Keratinocyte (primary cell): ENCODE measurements at regions not wholly inside any gene's neighbourhood (a gene's known extent, or its start where the extent isn't known, plus 50 kb on each side); places are given as distances from the start of the nearest gene placed in this dataset.
A peak's percentile ranks its signal among the peaks of the same experiment; 100 is the strongest.

Experiments used
- DNase-seq: peaks from one replicate; pipeline ENCODE4 v3.0.0-alpha.2; 2011; ENCODE audit warnings: low read depth, missing footprints, low spot score
- FAIRE-seq: peaks from 2 replicates; lab custom pipeline; 2011; peaks lifted over from hg19 to GRCh38; lab: Jason Lieb, UNC
- H2AFZ ChIP-seq: 2 replicates; pipeline ENCODE4 v1.6.0; 2012; ENCODE audit warnings: low read length, control low read depth, inconsistent platforms; ENCODE audit not compliant: control insufficient read depth
- H3K27ac ChIP-seq: 2 replicates; pipeline ENCODE4 v1.5.1; 2011; ENCODE audit warnings: low read length; ENCODE audit not compliant: control insufficient read depth, insufficient read depth
- H3K27me3 ChIP-seq: 3 replicates; pipeline ENCODE4 v1.6.0; 2011; ENCODE audit warnings: low read length; ENCODE audit not compliant: control insufficient read depth, insufficient read depth; ENCODE audit errors: extremely low read depth
- H3K36me3 ChIP-seq, 2 experiments: 2 replicates in 1 of 2; 3 replicates in 1 of 2; pipeline ENCODE4 v1.5.1; 2011; ENCODE audit warnings: low read length in 2 of 2, mild to moderate bottlenecking in 1 of 2; ENCODE audit not compliant: control insufficient read depth in 2 of 2, insufficient read depth in 2 of 2; ENCODE audit errors: extremely low read depth in 1 of 2
- H3K4me1 ChIP-seq: 3 replicates; pipeline ENCODE4 v1.5.1; 2011; ENCODE audit warnings: low read length; ENCODE audit not compliant: control insufficient read depth, insufficient read depth; ENCODE audit errors: extremely low read depth
- H3K4me2 ChIP-seq: 3 replicates; pipeline ENCODE4 v1.6.0; 2011; ENCODE audit warnings: low read depth, low read length; ENCODE audit not compliant: control insufficient read depth, insufficient read depth; ENCODE audit errors: extremely low read depth
- H3K4me3 ChIP-seq, 3 experiments: fragments of 200-600 bp in 1 of 3; sonication (generic) in 1 of 3; 2 replicates in 2 of 3; 3 replicates in 1 of 3; pipeline ENCODE4 v1.5.1; 2011 to 2016; ENCODE audit warnings: low read length in 3 of 3, mild to moderate bottlenecking in 3 of 3, control low read depth in 2 of 3, inconsistent platforms in 1 of 3, low read depth in 1 of 3, mixed read lengths in 1 of 3, mixed run types in 1 of 3, moderate library complexity in 1 of 3; ENCODE audit not compliant: control insufficient read depth in 2 of 3, insufficient read depth in 2 of 3; ENCODE audit errors: extremely low read depth in 1 of 3
- H3K79me2 ChIP-seq: 2 replicates; pipeline ENCODE4 v1.6.0; 2012; ENCODE audit warnings: low read length; ENCODE audit not compliant: control insufficient read depth, insufficient read depth
- H3K9ac ChIP-seq: 3 replicates; pipeline ENCODE4 v1.6.0; 2011; ENCODE audit warnings: low read length; ENCODE audit not compliant: control insufficient read depth, insufficient read depth; ENCODE audit errors: extremely low read depth
- H3K9me1 ChIP-seq: 3 replicates; pipeline ENCODE4 v1.6.0; 2011; ENCODE audit warnings: low read length; ENCODE audit not compliant: control insufficient read depth, insufficient read depth; ENCODE audit errors: extremely low read depth
- H3K9me3 ChIP-seq: 2 replicates; pipeline ENCODE4 v1.5.1; 2012; ENCODE audit warnings: low read depth, low read length; ENCODE audit not compliant: control insufficient read depth
- H4K20me1 ChIP-seq: 3 replicates; pipeline ENCODE4 v1.6.0; 2011; ENCODE audit warnings: low read length; ENCODE audit not compliant: control insufficient read depth, insufficient read depth; ENCODE audit errors: extremely low read depth
- EZH2 ChIP-seq: IDR thresholded peaks from one replicate; pipeline ENCODE4 v1.6.1; 2012; ENCODE audit warnings: inconsistent platforms, mild to moderate bottlenecking, low read length, moderate library complexity
- dilution Hi-C: fragments of 300-500 bp; cut with MboI; formaldehyde crosslinking; loops from one replicate; pipeline ENCODE4 v1.7.0; 2020; ENCODE audit warnings: low sequenced_read_pairs; ENCODE audit not compliant: extremely low pct_ligation_motif_present
- TF ChIP-seq, protein P1 (sequence below), 3 experiments: IDR thresholded peaks in 1 of 3; conservative IDR thresholded peaks in 1 of 3; optimal IDR thresholded peaks in 1 of 3; 2 replicates in 2 of 3; 3 replicates in 1 of 3; pipeline versions ENCODE3 to v1.5.1; 2011; ENCODE audit warnings: low read length in 3 of 3, mild to moderate bottlenecking in 3 of 3, moderate library complexity in 2 of 3, control low read depth in 1 of 3, inconsistent platforms in 1 of 3; ENCODE audit not compliant: insufficient read depth in 2 of 3; ENCODE audit errors: extremely low read depth in 1 of 3

GRCh38 chr3:182562274-182562673 lies 231.0 kb upstream of the ATP11B start:
- no peaks in the 10 kb centered on the region for H3K9me3 ChIP-seq
- H3K36me3 ChIP-seq = no peaks in the 10 kb centered on the region
- H3K27ac ChIP-seq = no peak overlapping the region
- H3K9me1 ChIP-seq = no peaks in the 10 kb centered on the region
- FAIRE-seq (no peak), DNase-seq (no peak)
- no peak overlapping the region for H3K9ac ChIP-seq
- no peaks in the 10 kb centered on the region for H3K79me2 ChIP-seq
- H3K4me3 ChIP-seq = no peak overlapping the region
- dilution Hi-C loops = no loop called here
- H3K4me2 ChIP-seq = no peak overlapping the region
- TF ChIP-seq, protein P1, sequence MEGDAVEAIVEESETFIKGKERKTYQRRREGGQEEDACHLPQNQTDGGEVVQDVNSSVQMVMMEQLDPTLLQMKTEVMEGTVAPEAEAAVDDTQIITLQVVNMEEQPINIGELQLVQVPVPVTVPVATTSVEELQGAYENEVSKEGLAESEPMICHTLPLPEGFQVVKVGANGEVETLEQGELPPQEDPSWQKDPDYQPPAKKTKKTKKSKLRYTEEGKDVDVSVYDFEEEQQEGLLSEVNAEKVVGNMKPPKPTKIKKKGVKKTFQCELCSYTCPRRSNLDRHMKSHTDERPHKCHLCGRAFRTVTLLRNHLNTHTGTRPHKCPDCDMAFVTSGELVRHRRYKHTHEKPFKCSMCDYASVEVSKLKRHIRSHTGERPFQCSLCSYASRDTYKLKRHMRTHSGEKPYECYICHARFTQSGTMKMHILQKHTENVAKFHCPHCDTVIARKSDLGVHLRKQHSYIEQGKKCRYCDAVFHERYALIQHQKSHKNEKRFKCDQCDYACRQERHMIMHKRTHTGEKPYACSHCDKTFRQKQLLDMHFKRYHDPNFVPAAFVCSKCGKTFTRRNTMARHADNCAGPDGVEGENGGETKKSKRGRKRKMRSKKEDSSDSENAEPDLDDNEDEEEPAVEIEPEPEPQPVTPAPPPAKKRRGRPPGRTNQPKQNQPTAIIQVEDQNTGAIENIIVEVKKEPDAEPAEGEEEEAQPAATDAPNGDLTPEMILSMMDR (optimal IDR thresholded peaks at IDR 0.05 in 1 of 3, IDR thresholded peaks at IDR 0.05 in 1 of 3, conservative IDR thresholded peaks at IDR 0.05 in 1 of 3; ENCODE audit: extremely low read depth in 1 of 3, insufficient read depth in 2 of 3, low read length in 3 of 3) = no peak
- TF ChIP-seq EZH2 = no peak
- no peaks in the 10 kb centered on the region for H4K20me1 ChIP-seq
- no peaks in the 10 kb centered on the region for H3K4me1 ChIP-seq
- no peaks in the 10 kb centered on the region for H3K27me3 ChIP-seq
- H2AFZ ChIP-seq = no peak overlapping the region

- no peaks in the 10 kb centered on the region for H3K79me2 ChIP-seq
- H3K36me3 ChIP-seq = no peaks in the 10 kb centered on the region
- H3K4me2 ChIP-seq = no peak overlapping the region
- no peak overlapping the region for H3K9ac ChIP-seq
- H3K4me1 ChIP-seq = no peaks in the 10 kb centered on the region
- no peaks in the 10 kb centered on the region for H4K20me1 ChIP-seq
- H3K9me1 ChIP-seq = no peaks in the 10 kb centered on the region
- FAIRE-seq = peak; percentile 26
- DNase-seq = no peak
- no peak overlapping the region for H3K4me3 ChIP-seq
- H3K27ac ChIP-seq = no peak overlapping the region
- dilution Hi-C loops = no loop called here
- no peak for TF ChIP-seq EZH2
- TF ChIP-seq, protein P1 (optimal IDR thresholded peaks at IDR 0.05 in 1 of 3, IDR thresholded peaks at IDR 0.05 in 1 of 3, conservative IDR thresholded peaks at IDR 0.05 in 1 of 3; ENCODE audit: extremely low read depth in 1 of 3, insufficient read depth in 2 of 3, low read length in 3 of 3) = no peak
- H2AFZ ChIP-seq = no peak overlapping the region
- no peaks in the 10 kb centered on the region for H3K9me3 ChIP-seq
- no peaks in the 10 kb centered on the region for H3K27me3 ChIP-seq
Observed at GRCh38 chr3:182565916-182566796, 227.1 kb upstream of the ATP11B start.
